GM21423 (cell line): ENCODE measurements at regions not wholly inside any gene's neighbourhood (a gene's known extent, or its start where the extent isn't known, plus 50 kb on each side); places are given as distances from the start of the nearest gene placed in this dataset.

Experiments used
- ATAC-seq: cut with Tn5 transposase; IDR thresholded peaks from one replicate; pipeline ENCODE4 v1.9.1; 2021; ENCODE audit warnings: mild to moderate bottlenecking, moderate library complexity; ENCODE audit not compliant: unreplicated experiment

DNA sequence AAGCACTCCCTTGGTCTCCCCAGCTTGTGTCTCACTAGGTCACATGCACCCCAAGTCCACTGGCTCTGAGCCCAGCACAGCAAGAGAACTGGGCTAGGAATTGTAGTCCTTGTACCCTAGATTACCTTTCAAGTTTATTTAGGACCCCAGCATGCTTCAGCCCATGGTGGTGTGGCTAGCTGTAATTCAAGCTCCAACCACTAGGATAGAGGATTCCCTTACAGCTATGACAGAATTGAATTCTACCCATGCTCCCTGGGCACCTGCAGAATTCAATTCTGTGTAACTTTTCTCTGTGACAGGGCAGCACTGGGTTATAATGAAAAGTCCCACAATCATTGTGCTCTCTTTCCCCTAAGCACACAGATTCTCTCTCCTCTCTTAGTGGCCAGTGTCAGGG lies 253.8 kb upstream of the DMD start:
- ATAC-seq, result no peak

DNA sequence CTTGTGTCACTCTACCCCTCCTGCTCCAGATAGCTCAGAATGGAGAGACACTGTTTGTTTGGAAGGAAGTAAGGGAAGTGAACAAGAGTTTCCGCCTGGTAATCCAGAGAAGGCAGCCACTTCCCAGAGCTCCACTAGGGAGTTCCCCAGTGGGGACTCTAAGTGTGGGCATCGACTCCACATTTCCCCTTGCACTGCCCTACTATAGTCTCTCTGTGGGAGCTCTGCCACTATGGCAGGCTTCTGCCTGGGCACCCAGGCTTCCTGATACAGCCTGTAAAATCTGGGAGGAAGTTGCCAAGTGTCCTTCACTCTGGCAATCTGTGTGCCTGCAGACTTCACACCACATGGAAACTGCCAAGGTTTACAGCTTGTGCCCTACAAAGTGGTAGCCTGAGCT lies 245.8 kb upstream of the DMD start:
- ATAC-seq, result no peak

DNA sequence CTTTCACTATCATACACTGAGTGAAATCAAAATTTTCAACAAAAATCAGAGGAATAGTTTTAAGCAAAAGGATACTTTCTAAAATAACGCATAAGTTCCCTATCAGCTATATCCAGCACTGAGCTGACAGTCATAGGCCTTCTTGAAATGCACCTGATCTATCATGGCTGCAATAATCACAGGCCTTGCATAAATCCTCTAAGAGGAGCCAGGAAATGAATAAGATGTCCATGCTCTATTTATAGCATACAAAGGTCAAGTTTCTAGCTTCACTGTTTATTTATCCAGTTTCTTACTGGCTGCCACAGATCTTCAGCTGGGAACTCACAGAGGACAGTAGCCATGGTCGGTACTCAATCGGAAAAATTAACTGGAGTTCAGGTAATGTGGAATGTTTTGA lies 235.9 kb upstream of the DMD start:
- no peak for ATAC-seq

- ATAC-seq, result peak; percentile 44
These were observed 223.1 kb upstream of the DMD start for GRCh38 chrX:33434256-33435092.

DNA sequence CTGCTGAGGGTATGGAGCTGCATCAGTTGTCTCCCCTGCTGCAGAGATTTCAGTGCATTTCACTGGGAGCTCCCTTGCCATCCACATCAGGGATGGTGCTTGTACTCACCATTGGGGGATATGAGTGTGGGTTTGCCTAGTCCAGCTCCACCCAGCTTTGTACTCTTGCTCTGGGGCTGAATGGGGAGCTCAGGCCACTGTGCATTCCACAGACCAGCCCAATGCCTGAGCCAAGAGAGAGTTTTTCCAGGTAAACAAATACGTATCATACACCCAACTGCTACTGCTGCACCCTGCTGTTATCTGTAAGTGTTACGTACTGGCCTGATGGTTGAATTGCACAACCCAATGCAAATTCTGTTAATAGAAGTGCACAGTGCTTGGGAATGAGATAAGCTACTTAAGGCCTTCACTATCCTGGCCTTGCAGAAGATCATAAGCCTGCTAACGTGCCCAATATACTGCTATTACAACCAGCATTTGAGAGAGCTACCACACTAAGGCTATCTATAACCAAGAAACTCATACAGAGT lies 205.0 kb upstream of the DMD start:
- no peak for ATAC-seq

GRCh38 chrX:33415459-33415858 lies 204.1 kb upstream of the DMD start:
- ATAC-seq, result no peak

DNA sequence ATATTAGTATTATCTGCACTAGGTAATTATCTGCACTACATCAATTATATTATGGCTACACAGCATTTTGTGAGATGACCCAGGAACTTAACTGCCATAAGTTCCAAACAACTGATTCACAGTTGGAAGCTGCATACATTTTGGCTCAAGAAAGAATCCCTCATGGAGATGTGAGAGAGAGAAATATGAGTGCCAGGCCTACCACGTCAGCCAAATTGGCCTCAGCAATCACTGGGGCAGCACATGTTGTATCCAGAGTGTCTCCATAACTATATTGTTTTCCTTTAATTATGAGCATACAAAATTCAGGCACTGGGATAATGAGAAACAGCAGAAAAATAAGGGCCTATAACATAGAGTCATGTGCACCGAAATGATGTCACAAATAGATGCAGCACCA lies 174.2 kb upstream of the DMD start:
- ATAC-seq, result no peak

DNA sequence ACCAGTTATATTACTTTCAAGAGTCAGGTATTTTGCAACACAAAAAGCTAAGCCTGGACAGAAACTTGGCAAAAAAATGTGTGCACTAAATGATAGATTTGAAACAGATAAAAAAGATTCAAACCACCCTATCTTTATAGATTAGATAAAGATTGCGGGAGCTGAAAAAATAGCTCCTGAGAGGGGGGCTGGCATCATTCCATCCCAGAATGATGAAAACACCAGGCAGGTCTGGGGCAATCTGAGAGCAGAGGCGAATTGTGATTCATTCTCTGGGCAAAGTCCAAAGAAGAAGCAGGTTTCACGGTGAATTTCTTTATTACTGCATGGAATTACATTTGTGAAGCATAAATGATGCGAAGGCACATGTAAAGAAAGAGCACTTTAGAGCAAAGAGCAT lies 168.5 kb upstream of the DMD start:
- ATAC-seq, result no peak

DNA sequence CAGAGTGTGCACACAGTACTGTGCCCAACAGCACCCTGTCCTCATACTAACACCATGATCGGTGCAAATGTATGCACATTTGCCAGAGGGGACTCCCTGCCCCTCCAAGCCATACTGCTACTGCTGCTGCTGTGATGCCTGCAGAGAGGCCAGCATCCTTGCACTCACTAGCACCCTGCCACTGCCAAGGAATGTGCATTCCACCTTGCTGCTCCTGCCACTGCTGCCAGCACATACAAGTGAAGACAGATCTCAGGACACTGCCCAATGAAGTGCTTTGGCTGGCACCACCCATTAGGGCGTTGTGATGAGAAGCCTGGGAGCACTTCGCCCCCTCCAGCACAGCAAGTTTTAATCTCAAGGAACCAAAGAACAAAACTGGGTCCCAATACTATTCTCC lies 146.3 kb upstream of the DMD start:
- no peak for ATAC-seq

DNA sequence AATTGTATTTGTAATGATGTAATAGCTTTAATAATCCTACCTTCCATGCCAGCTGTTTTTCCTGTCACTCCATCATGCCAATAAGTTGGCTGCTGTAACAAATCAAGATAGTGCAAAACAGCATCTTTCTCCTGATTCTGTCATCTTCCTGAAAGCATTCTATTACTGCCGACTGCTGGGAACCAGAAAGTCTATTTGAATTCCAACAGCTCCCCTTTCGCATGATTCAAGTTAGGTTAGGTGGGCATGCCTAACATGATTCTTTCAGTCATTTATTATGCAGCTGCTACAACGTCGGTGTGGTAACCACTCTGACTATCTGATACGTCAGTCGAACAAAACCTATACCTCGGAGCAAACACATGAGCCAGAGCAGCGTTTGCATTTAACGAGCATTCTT lies 127.9 kb upstream of the DMD start:
- no peak for ATAC-seq

GRCh38 chrX:33336783-33337182 lies 125.4 kb upstream of the DMD start:
- no peak for ATAC-seq

DNA sequence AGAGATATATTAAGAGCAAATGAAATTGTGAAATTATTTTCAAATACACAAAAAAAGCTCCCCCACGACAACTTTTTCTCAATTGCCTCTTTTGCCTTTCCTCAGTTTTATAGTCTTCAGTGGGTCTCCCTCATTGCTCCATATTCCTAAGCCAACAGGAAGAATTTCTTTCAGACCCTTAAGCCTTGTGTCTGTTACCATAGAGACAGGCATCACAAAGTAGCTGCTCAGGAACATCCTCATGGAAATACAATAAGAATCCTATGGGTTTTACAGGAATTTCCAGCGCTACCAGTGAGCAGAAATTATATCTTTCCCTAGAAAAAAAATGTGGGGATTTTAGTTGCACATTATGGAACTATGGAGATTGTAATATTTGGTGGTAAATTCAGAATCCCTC lies 121.9 kb upstream of the DMD start:
- no peak for ATAC-seq

- ATAC-seq, result no peak
These were observed 119.4 kb upstream of the DMD start for GRCh38 chrX:33330798-33331197.

- ATAC-seq, result no peak
These were observed 112.8 kb upstream of the DMD start for GRCh38 chrX:33324099-33324498.

DNA sequence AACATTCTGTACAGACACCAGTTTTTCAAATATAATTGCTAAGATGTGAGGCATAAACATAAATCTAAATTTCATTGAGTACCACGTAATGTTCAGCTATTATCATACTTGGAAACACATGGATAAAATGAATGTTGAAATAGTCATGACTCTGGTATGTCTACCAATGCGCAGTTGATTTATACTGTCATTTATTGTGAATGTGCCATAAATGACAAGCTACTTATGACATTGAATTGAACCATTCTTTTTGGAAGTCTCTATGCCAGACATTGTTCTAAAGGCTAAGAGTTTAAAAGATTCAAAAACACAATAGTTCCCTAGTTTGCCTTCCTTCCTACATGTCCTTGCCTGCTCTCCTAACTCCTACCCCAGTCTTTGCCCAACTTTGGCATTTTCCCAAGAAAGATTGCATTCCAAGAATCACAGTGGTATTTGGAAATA lies 96.6 kb upstream of the DMD start:
- no peak for ATAC-seq

- no peak for ATAC-seq
These were observed 87.3 kb upstream of the DMD start for GRCh38 chrX:33298622-33299021.

GRCh38 chrX:33285550-33285949 lies 74.2 kb upstream of the DMD start:
- ATAC-seq, result no peak

- no peak for ATAC-seq
These were observed 65.7 kb upstream of the DMD start for GRCh38 chrX:33277046-33277445.

DNA sequence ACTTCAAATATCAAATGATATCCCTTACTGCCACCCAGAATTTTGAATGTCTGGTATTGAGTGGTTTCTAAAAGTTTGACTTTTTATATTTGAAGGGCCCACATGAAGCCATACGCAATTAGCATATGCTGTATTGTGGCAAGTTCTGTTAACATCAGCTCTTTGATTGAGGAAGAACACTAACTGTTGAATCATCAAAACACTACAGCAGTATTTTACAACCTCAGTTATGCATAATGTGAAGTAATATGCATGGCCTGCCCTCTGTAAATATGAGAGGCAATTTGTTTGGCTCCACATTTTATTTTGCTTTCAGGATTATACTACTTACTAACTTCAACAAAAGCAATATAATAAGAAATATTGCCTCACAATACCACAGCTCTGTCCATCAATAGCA lies 62.2 kb upstream of the DMD start:
- no peak for ATAC-seq

- no peak for ATAC-seq
These were observed 61.6 kb upstream of the DMD start for GRCh38 chrX:33272986-33273385.
